LNCAP (cell line): ENCODE measurements at regions not wholly inside any gene's neighbourhood (a gene's known extent, or its start where the extent isn't known, plus 50 kb on each side); places are given as distances from the start of the nearest gene placed in this dataset.

Experiments
- TF ChIP-seq, protein P1 (sequence below): fragments of 450-650 bp; IDR thresholded peaks from 2 replicates; pipeline ENCODE4 v1.5.1; 2017; ENCODE audit warnings: mild to moderate bottlenecking

DNA sequence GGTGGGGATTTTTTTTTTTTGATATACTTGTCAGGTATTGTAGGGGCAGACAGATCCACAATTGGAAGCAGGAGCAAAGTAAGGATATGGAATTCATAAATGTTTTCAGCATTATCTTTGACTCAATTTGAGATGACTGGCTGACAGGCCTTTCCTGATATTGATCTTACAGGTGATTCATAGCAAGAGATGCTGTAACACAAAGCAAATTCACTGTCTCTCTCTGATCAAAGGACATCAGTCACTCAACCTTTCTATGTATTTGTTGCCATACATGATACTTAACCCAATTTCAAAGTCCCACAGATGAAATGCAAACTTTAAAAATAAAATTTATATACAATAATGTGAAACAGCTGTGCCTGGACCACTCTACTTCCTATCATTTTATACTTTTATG, 1506.9 kb downstream of the AACS start:
- TF ChIP-seq, protein P1, sequence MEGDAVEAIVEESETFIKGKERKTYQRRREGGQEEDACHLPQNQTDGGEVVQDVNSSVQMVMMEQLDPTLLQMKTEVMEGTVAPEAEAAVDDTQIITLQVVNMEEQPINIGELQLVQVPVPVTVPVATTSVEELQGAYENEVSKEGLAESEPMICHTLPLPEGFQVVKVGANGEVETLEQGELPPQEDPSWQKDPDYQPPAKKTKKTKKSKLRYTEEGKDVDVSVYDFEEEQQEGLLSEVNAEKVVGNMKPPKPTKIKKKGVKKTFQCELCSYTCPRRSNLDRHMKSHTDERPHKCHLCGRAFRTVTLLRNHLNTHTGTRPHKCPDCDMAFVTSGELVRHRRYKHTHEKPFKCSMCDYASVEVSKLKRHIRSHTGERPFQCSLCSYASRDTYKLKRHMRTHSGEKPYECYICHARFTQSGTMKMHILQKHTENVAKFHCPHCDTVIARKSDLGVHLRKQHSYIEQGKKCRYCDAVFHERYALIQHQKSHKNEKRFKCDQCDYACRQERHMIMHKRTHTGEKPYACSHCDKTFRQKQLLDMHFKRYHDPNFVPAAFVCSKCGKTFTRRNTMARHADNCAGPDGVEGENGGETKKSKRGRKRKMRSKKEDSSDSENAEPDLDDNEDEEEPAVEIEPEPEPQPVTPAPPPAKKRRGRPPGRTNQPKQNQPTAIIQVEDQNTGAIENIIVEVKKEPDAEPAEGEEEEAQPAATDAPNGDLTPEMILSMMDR: no peak

DNA sequence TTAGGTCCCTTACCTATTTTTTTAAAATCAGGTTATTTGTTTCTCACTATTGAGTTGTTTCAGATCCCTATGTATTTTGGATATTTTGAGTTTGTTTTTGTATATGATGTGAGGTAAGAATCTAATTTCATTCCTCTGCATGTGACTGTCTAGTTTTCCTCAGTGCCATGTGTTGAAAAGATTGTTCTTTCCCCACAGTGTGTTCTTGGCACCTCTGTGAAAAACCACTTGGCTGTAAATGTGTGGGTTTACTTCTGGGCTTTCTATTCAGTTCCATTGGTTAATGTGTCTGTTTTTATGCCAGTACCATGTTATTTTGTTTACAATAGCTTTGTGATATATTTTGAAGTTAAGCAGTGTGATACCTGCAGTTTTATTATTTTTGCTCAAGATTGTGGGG, 1516.4 kb downstream of the AACS start:
- TF ChIP-seq, protein P1: no peak

DNA sequence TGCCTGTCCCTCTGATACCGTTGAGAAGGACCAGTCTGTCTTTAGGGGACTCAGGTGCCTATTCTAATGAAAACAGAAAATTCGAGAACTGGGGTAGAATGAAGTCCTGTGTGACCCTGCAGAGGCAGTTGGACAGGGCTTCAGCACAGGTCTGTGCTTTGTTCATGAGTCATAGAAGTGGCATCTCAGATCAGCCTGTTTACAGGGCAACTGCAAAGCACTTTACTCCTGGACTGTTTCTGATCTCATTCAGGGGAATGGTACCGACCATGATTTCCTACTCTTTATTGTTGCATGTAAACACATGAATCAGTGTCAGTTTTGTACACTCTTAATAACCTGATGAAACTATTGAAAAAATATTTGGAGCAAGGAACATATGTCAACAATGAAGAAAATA, 1517.0 kb downstream of the AACS start:
- TF ChIP-seq, protein P1: no peak

DNA sequence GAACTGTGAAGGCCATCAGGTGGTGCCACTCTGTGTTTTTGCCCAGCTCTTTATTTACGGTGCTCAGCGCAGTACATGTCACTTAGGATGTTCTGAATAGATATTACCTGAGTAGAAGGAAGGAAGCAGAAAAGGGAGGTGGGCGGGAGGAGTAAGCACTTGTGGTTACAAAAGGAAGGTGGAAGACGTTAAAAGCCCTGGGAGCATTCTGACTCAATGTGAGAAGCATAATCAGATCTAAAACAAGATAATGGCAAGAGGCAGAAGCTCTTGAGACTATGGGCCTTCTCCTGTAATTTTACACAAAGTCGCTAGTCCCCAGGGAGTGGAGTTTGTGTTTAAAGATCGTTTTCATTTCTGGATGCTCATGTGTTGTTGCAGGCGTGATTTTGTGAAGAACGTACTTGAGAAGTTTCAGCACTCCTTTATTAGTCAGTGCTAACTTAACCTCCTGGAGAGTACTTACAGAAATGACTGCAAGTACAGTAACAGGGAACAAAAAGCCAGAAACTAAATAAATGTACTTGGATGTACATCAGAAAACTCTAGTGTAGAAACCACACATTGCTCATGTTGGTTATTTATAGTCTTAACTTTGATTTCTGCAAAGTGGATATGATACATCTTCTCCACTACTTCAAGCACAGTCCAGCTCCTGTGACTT, 1523.5 kb downstream of the AACS start:
- TF ChIP-seq, protein P1: no peak

DNA sequence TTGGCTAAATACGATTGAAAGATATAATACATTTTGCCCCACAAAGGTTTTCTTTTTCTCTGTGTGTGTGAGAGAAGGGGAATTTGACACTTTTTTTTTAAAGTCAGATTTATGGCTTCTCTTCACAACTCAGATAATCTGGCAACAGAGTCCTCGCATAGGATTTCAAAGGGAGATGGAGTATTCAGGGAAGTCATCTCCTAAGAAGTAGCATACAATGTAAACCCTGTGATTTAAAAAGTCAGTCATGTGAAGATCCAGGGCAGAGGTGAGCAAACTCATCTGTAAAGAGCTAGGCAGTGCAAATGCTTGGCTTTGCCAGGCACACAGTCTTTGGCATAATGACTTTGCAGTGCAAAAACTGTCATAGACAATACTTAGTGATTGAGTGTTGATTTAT, 1526.3 kb downstream of the AACS start:
- TF ChIP-seq, protein P1: no peak

DNA sequence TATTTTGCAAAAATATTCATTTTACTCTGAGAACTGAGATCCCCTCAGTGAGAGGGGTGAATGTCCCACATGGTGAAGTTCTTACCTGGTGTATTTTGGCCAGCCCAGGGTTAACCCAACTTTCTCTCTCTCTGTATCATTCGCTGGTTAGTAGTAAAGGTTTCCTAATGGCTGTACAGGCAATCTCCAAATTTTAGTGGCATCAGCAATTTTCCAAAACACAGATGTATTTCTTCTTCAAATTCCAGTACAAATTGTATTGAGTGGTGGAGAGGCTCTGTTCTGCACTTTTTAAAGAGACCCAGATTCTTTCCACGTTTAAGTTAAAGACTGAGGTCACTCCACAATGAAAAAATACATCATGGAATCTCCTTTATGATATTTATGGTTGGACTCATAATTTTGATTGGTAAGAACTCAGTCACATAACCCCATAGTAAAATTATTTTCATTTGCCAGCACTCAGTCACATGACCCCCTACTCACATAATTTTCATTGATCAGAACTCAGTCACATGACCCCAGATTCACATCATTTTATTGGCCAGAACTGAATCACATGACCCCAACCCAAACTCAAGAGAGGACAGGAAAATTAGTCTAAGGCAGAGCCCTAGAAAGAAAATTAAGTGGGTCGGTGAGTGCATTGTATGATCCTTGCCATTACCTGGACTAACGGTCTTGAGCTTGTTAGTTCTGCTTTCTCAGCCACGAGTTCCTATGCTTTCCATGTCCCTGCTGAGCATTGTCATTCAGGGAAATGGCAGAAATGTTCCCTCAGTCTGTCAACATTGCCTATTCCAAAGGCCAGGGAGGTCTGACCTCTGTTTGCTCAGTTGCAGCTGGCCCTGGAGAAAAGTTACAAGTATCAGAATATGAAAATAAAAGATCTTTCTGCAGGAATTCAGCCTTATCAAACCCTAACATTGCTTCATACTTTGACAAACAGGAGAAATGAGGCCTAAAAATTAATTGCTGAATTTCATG, 1536.2 kb downstream of the AACS start:
- TF ChIP-seq, protein P1: no peak

DNA sequence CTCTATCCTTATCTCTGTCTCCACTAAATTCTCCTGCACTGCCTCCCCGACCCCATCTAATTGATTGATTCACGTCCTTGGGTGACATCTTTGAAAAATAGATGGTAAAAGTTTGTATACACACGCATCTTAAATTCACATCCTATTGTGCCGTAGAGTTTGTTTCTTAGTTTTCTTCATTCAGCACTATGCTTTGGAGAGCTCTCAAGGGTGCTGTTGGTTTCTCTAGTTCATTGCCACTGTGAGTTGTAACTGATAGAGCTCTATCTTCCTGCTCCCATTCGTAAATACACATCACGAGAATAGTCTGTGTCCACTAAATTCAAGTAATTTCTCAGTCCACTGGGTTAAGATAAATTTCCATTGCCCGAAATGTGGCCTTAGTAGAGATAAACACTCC, 1537.4 kb downstream of the AACS start:
- TF ChIP-seq, protein P1: no peak
